ENCODE measurements at regions not wholly inside any gene's neighbourhood (a gene's known extent, or its start where the extent isn't known, plus 50 kb on each side); places are given as distances from the start of the nearest gene placed in this dataset.

- Histone ChIP-seq H3K9me3 (ENCODE audit: insufficient read depth, low read depth) (no peaks in the 10 kb centered on the region), H3K27me3 (ENCODE audit: insufficient read depth, low read depth) (no peaks in the 10 kb centered on the region), H3K4me2 (no peak overlapping the region), H2AFZ (no peak overlapping the region), H3K79me2 (ENCODE audit: low read depth) (no peaks in the 10 kb centered on the region), H3K27ac (no peak overlapping the region), H3K4me3 (no peak overlapping the region), H3K36me3 (ENCODE audit: low read depth) (no peaks in the 10 kb centered on the region), H3K4me1 (replicated peaks; ENCODE audit: insufficient read depth) (no peaks in the 10 kb centered on the region), H4K20me1 (ENCODE audit: insufficient read depth) (no peaks in the 10 kb centered on the region), H3F3A (ENCODE audit: insufficient read depth, low read depth) (no peaks in the 10 kb centered on the region), H3K9me2 (ENCODE audit: insufficient read depth) (no peaks in the 10 kb centered on the region)
- ChIA-PET POLR2A (ENCODE audit: unreplicated experiment) (no interaction called here), CTCF (no interaction called here)
- intact Hi-C loops (cut with micrococcal nuclease; ENCODE audit: unreplicated experiment) = no loop called here
- TF ChIP-seq EZH2 (IDR thresholded peaks at IDR 0.05; ENCODE audit: low read depth) = no peak
- no peak for TF ChIP-seq CTCF (conservative IDR thresholded peaks at IDR 0.05)
- DNase-seq = no peak
- BruUV-seq (replicated peaks) = no TSS peak
These were observed 82.9 kb downstream of the CHRNA1 start for GRCh38 chr2:174681099-174682006.

DNA sequence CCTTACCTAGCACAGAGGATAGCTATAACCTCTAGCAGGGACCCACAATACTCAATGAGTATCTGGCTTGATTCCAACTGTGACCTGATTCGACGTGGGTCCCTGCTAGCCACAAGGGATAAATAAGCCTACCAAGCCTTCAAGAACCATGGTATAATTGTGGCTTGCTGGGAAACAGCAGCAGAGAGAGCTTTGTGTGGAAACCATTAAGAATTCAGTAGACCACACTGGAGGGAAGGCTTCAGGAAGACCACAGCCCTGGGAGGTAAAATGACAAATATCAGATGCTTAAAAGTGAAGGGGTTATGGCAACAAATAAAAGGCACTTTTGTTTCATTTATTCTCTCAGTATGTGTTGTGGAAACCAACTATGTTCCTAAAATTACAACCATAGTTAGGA lies 82.6 kb upstream of the WIPF1 start:
- H3K79me2 ChIP-seq (ENCODE audit: low read depth) = no peaks in the 10 kb centered on the region
- H3F3A ChIP-seq (ENCODE audit: insufficient read depth, low read depth) = no peaks in the 10 kb centered on the region
- H3K9me2 ChIP-seq (ENCODE audit: insufficient read depth) = no peaks in the 10 kb centered on the region
- no peak for DNase-seq
- no peak overlapping the region for H3K4me2 ChIP-seq
- no peaks in the 10 kb centered on the region for H3K9me3 ChIP-seq (ENCODE audit: insufficient read depth, low read depth)
- H3K36me3 ChIP-seq (ENCODE audit: low read depth) = no peaks in the 10 kb centered on the region
- BruUV-seq (replicated peaks) = no TSS peak
- no peaks in the 10 kb centered on the region for H3K4me1 ChIP-seq (replicated peaks; ENCODE audit: insufficient read depth)
- CTCF ChIA-PET = no interaction called here
- no peak overlapping the region for H3K4me3 ChIP-seq
- POLR2A ChIA-PET (ENCODE audit: unreplicated experiment) = no interaction called here
- no peak overlapping the region for H3K27ac ChIP-seq
- TF ChIP-seq CTCF (conservative IDR thresholded peaks at IDR 0.05) = no peak
- no peak for TF ChIP-seq EZH2 (IDR thresholded peaks at IDR 0.05; ENCODE audit: low read depth)
- no peaks in the 10 kb centered on the region for H3K27me3 ChIP-seq (ENCODE audit: insufficient read depth, low read depth)
- no peaks in the 10 kb centered on the region for H4K20me1 ChIP-seq (ENCODE audit: insufficient read depth)
- H2AFZ ChIP-seq = no peak overlapping the region
- intact Hi-C loops (cut with micrococcal nuclease; ENCODE audit: unreplicated experiment) = no loop called here

GRCh38 chr2:174678395-174678794 lies 80.8 kb upstream of the WIPF1 start:
- POLR2A ChIA-PET (ENCODE audit: unreplicated experiment) = interaction anchor here (0.7 kb wide), 1 partner anchor 11 kb away, joined by 3 read pairs; no protein-coding TSS in a partner anchor
- Histone ChIP-seq H3K36me3 (ENCODE audit: low read depth) (no peaks in the 10 kb centered on the region), H3K9me2 (ENCODE audit: insufficient read depth) (no peaks in the 10 kb centered on the region), H3K9me3 (ENCODE audit: insufficient read depth, low read depth) (no peaks in the 10 kb centered on the region), H3K79me2 (ENCODE audit: low read depth) (no peaks in the 10 kb centered on the region), H2AFZ (no peak overlapping the region), H3K27ac (no peak overlapping the region), H3K4me1 (replicated peaks; ENCODE audit: insufficient read depth) (no peaks in the 10 kb centered on the region), H3K4me3 (no peak overlapping the region), H3K4me2 (no peak overlapping the region), H3K27me3 (ENCODE audit: insufficient read depth, low read depth) (no peaks in the 10 kb centered on the region), H3F3A (ENCODE audit: insufficient read depth, low read depth) (no peaks in the 10 kb centered on the region), H4K20me1 (ENCODE audit: insufficient read depth) (no peaks in the 10 kb centered on the region)
- BruUV-seq (replicated peaks) = no TSS peak
- DNase-seq = no peak
- intact Hi-C loops (cut with micrococcal nuclease; ENCODE audit: unreplicated experiment) = no loop called here
- TF ChIP-seq CTCF (conservative IDR thresholded peaks at IDR 0.05) = no peak
- TF ChIP-seq EZH2 (IDR thresholded peaks at IDR 0.05; ENCODE audit: low read depth) = no peak
- CTCF ChIA-PET = interaction anchor here (0.6 kb wide), 1 partner anchor 71 kb away, joined by 3 read pairs; no protein-coding TSS in a partner anchor

Measured in PC-9 (cell line).